ENCODE measurements at regions not wholly inside any gene's neighbourhood (a gene's known extent, or its start where the extent isn't known, plus 50 kb on each side); places are given as distances from the start of the nearest gene placed in this dataset.

DNA sequence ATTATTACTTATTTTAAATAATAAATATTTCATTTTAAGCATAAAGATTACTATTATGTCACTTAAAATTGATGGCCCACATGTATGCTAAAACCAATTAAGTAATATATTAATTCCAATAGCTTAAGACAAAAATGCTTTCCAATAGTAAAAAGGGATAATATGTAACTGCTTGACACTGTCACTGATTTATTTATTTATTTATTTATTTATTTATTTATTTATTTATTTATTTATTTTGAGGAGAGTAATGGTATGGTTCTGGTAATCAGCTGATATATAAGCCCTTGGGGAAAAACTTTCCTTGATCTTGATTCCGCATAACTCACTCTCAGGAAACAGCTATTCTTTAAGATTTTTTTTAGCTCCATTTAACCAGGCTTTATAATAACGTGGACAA lies 903.0 kb upstream of the ATXN8OS start:
- no peak for ATAC-seq
- intact Hi-C loops (cut with micrococcal nuclease) (no loop called here), in situ Hi-C loops (cut with MboI) (no loop called here)
- ChIA-PET CTCF (ENCODE audit: low intra/inter-chr PET ratio) (no interaction called here), POLR2A (no interaction called here)
- H3K4me1 ChIP-seq (replicated peaks in 1 of 2; ENCODE audit: control insufficient read depth in 2 of 2, insufficient read depth in 2 of 2, low read length in 2 of 2), result no peaks in the 10 kb centered on the region
- FAIRE-seq, result no peak
- H3K27me3 ChIP-seq (ENCODE audit: control insufficient read depth in 2 of 2, insufficient read depth in 2 of 2, low read length in 2 of 2), result no peaks in the 10 kb centered on the region
- no peak overlapping the region for H3K4me3 ChIP-seq
- H3K9me3 ChIP-seq (replicated peaks; ENCODE audit: control insufficient read depth, insufficient read depth, low read depth, low read length), result no peaks in the 10 kb centered on the region
- TF ChIP-seq TEAD2 (tag; IDR thresholded peaks at IDR 0.05), result no peak
- no peak for TF ChIP-seq PCBP1 (IDR thresholded peaks at IDR 0.05; ENCODE audit: low read depth, low read length, poor library complexity, severe bottlenecking)
- no peak for TF ChIP-seq POLR2B (IDR thresholded peaks at IDR 0.05; ENCODE audit: low read depth, partially characterized antibody)
- TF ChIP-seq, protein P1, sequence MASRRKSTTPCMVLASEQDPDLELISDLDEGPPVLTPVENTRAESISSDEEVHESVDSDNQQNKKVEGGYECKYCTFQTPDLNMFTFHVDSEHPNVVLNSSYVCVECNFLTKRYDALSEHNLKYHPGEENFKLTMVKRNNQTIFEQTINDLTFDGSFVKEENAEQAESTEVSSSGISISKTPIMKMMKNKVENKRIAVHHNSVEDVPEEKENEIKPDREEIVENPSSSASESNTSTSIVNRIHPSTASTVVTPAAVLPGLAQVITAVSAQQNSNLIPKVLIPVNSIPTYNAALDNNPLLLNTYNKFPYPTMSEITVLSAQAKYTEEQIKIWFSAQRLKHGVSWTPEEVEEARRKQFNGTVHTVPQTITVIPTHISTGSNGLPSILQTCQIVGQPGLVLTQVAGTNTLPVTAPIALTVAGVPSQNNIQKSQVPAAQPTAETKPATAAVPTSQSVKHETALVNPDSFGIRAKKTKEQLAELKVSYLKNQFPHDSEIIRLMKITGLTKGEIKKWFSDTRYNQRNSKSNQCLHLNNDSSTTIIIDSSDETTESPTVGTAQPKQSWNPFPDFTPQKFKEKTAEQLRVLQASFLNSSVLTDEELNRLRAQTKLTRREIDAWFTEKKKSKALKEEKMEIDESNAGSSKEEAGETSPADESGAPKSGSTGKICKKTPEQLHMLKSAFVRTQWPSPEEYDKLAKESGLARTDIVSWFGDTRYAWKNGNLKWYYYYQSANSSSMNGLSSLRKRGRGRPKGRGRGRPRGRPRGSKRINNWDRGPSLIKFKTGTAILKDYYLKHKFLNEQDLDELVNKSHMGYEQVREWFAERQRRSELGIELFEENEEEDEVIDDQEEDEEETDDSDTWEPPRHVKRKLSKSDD (conservative IDR thresholded peaks at IDR 0.05; ENCODE audit: low read length), result no peak
- TF ChIP-seq ZNF780A (CRISPR knock-in tag; IDR thresholded peaks at IDR 0.05), result no peak
- TF ChIP-seq, protein P2, sequence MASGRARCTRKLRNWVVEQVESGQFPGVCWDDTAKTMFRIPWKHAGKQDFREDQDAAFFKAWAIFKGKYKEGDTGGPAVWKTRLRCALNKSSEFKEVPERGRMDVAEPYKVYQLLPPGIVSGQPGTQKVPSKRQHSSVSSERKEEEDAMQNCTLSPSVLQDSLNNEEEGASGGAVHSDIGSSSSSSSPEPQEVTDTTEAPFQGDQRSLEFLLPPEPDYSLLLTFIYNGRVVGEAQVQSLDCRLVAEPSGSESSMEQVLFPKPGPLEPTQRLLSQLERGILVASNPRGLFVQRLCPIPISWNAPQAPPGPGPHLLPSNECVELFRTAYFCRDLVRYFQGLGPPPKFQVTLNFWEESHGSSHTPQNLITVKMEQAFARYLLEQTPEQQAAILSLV (tag; IDR thresholded peaks at IDR 0.05), result no peak
- TF ChIP-seq HNRNPUL1 (IDR thresholded peaks at IDR 0.05; ENCODE audit: low read length), result no peak
- TF ChIP-seq ZEB2 (IDR thresholded peaks at IDR 0.05), result no peak
- TF ChIP-seq, protein P3, sequence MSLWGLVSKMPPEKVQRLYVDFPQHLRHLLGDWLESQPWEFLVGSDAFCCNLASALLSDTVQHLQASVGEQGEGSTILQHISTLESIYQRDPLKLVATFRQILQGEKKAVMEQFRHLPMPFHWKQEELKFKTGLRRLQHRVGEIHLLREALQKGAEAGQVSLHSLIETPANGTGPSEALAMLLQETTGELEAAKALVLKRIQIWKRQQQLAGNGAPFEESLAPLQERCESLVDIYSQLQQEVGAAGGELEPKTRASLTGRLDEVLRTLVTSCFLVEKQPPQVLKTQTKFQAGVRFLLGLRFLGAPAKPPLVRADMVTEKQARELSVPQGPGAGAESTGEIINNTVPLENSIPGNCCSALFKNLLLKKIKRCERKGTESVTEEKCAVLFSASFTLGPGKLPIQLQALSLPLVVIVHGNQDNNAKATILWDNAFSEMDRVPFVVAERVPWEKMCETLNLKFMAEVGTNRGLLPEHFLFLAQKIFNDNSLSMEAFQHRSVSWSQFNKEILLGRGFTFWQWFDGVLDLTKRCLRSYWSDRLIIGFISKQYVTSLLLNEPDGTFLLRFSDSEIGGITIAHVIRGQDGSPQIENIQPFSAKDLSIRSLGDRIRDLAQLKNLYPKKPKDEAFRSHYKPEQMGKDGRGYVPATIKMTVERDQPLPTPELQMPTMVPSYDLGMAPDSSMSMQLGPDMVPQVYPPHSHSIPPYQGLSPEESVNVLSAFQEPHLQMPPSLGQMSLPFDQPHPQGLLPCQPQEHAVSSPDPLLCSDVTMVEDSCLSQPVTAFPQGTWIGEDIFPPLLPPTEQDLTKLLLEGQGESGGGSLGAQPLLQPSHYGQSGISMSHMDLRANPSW (CRISPR knock-in tag; IDR thresholded peaks at IDR 0.05), result no peak
- TF ChIP-seq CTBP1 (IDR thresholded peaks at IDR 0.05; ENCODE audit: borderline replicate concordance), result no peak
- TF ChIP-seq, protein P4, sequence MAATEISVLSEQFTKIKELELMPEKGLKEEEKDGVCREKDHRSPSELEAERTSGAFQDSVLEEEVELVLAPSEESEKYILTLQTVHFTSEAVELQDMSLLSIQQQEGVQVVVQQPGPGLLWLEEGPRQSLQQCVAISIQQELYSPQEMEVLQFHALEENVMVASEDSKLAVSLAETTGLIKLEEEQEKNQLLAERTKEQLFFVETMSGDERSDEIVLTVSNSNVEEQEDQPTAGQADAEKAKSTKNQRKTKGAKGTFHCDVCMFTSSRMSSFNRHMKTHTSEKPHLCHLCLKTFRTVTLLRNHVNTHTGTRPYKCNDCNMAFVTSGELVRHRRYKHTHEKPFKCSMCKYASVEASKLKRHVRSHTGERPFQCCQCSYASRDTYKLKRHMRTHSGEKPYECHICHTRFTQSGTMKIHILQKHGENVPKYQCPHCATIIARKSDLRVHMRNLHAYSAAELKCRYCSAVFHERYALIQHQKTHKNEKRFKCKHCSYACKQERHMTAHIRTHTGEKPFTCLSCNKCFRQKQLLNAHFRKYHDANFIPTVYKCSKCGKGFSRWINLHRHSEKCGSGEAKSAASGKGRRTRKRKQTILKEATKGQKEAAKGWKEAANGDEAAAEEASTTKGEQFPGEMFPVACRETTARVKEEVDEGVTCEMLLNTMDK (IDR thresholded peaks at IDR 0.05; ENCODE audit: borderline replicate concordance, insufficient read depth, low read depth, low read length, poor library complexity, severe bottlenecking), result no peak
- no peak for TF ChIP-seq SAP30 (IDR thresholded peaks at IDR 0.05; ENCODE audit: borderline replicate concordance, insufficient read depth, low read depth, low read length, poor library complexity, severe bottlenecking)
- H3K27ac ChIP-seq (ENCODE audit: extremely low read depth, low read depth, low read length), result no peak overlapping the region
- WGBS (ENCODE audit: insufficient coverage, low coverage, missing lambda C conversion rate), result 3% methylated on average over 2 of the region's 2 CpGs
- no peak overlapping the region for H2AFZ ChIP-seq (ENCODE audit: low read depth, low read length)
- no TSS peak for BruUV-seq (replicated peaks)
- DNase-seq (ENCODE audit: extremely low read depth in 1 of 4, low spot score in 3 of 4), result no peak
- no peaks in the 10 kb centered on the region for H3K9me1 ChIP-seq (ENCODE audit: control insufficient read depth, insufficient read depth, low read length)
- no peaks in the 10 kb centered on the region for H3K79me2 ChIP-seq (ENCODE audit: control insufficient read depth, insufficient read depth, low read length)
- no peaks in the 10 kb centered on the region for H4K20me1 ChIP-seq (replicated peaks; ENCODE audit: control insufficient read depth, insufficient read depth, low read length)
- H3K36me3 ChIP-seq (ENCODE audit: control insufficient read depth, insufficient read depth, low read length), result no peaks in the 10 kb centered on the region
- H3K9ac ChIP-seq (ENCODE audit: insufficient read depth in 1 of 2, low read depth in 2 of 2, low read length in 2 of 2), result no peak overlapping the region
- H3K4me2 ChIP-seq (ENCODE audit: insufficient read depth, low read length), result no peak overlapping the region

Measured in K562 (cell line).